ENCODE measurements at regions not wholly inside any gene's neighbourhood (a gene's known extent, or its start where the extent isn't known, plus 50 kb on each side); places are given as distances from the start of the nearest gene placed in this dataset.

DNA sequence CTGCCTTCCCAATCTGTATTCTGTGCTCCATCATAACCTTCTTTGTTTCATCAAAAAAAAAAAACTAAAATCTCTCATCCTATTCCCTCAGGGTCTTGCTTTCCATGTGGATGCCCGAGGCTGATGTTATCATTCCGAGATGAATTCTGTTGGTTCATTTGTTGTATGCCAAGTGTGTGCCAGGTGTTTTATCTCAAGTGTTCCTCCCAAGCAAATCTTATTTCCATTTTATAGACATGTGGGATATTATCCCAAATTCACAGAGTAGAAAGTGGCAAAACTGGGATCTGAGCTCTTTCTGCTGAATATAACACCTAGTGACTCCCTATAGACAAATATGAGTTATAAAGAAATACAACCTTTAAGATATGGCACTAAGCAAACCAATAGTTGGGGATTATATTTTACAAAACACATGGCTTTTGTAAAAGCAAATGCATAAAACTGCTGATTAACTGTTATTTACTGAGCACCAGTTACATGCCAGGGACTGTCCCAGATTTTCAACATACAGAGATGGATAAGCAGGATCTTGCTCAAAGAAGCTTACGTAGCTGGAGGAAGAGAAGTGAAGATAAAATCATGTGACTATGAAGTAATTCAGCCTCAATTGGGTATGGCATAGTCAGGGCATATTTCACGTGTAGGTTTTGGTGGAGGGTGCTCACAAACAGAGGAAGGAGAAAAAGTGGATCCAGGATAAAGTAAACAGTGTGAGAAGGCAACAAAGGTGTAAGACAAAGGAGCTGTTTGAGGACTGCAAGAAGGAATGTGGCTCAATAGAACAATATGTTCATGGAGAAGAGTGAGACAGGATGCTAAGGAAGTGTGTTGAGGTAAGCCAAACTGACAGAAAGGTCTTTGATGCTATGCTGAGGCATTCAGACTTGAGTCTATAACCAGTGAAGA is 143.3 kb upstream of the ADAMTSL1 start:
- no peak for DNase-seq (ENCODE audit: extremely low read depth in 1 of 2, low read depth in 1 of 2)

DNA sequence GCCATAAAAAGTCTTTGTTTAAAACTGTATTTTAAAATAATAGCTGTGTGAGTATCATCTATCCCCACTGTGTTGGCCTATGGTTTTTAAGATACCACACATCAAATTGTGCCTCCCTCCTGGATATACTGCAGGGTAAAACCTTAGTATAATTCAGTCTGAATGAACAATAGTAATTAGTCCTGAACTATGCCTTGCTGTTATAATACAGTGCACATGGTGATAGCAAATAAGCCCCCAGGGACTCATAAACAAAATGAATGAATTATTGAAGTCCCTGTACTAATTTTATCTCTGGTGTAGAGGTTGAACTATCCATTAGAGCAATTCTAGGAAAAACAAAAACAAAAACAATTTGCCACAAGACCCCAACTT is 142.7 kb upstream of the ADAMTSL1 start:
- DNase-seq (ENCODE audit: extremely low read depth in 1 of 2, low read depth in 1 of 2), result no peak

- no peak for DNase-seq (ENCODE audit: extremely low read depth in 1 of 2, low read depth in 1 of 2)
Measured at GRCh38 chr9:18331808-18332209, 142.1 kb upstream of the ADAMTSL1 start.

- DNase-seq (ENCODE audit: extremely low read depth in 1 of 2, low read depth in 1 of 2), result no peak
Measured at GRCh38 chr9:18333157-18333556, 140.8 kb upstream of the ADAMTSL1 start.

- DNase-seq (ENCODE audit: extremely low read depth in 1 of 2, low read depth in 1 of 2), result no peak
Measured at GRCh38 chr9:18335825-18336224, 138.1 kb upstream of the ADAMTSL1 start.

- no peak for DNase-seq (ENCODE audit: extremely low read depth in 1 of 2, low read depth in 1 of 2)
Measured at GRCh38 chr9:18338042-18338441, 135.9 kb upstream of the ADAMTSL1 start.

DNA sequence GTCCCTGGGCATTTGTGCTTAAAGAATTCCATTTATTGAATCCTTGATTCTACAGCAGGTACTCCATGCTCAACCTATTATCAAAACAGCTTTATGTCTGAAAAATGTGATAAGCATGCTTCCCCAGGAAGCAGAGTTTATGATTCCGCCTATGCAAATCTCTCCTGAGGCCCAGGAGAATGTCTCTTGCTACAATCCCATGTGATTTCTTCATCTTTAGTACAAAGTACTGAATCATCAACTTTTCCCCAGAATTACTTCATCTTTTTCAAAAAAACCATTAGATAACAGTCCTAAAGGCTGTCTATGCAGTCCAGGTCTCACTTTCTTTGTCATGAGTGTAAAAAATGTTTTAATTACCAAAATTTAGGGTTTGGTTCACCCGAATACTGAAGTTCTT is 130.2 kb upstream of the ADAMTSL1 start:
- no peak for DNase-seq (ENCODE audit: extremely low read depth in 1 of 2, low read depth in 1 of 2)

DNA sequence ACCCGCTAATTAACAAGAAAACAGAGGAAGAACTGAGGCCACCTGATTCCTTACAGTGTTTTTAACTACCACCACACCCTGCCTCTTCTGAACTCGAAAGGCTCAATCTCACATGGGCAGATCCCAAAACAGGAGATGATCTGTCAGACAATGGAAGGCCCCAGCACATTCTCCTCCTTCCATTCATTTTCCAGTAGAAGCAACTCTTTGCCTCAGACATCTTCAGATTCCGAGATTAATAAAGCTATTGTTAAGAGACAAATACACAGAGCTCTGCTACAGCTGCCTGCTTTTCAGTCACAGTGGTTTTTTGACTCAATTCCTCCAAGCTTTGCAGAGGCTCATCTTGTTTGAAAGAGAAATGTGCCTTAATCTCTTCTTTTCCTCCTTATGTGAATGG is 127.2 kb upstream of the ADAMTSL1 start:
- no peak for DNase-seq (ENCODE audit: extremely low read depth in 1 of 2, low read depth in 1 of 2)

DNA sequence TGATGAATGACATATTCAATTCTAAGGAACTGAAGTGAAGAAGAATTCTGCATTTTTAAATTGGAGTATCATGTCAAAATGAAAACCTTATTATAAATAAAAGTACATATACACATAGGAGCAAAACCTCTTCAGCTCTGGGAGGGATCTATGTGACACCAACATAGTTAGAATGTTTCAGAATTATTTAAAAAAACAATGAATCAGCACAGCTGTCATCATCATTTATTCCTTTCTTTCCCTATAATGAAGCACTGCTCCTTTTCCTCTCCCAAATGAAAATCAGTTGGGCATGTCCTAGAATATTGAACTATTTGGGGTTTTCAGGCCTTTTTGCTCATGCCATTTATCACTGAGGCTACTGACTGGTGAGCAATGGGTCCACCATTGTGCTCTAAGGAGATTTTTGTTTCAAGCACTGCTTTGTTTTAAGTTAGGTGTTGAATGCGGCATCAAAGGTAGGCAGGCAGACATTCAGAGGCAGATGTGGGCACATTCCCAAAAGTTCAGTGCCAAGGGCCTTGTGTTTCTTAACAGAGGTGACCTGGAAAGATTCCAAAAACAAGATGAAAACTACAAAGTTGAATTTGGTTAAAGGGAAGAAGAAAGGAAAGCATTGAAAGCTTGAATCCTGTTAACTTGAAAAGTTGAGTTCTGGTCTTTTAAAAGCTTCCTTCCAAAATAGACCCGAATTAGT is 126.4 kb upstream of the ADAMTSL1 start:
- no peak for DNase-seq (ENCODE audit: extremely low read depth in 1 of 2, low read depth in 1 of 2)

DNA sequence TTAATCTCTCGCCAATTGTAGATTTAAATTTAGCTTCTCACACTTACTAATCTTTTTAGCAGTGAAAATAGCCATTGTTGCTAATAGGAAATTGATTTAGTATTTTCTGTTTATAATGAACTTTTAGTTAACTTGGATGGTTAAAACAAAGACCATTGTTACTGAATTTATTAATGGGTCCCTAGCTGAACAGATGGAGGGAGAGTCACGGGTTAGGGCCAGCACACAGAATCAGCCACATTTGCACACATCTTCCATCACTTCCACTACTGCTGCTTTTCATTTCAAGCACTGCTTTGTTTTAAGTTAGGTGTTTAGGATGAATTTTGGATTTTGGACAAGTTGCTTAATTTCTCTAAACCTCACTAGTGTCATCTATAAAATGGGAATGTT is 125.9 kb upstream of the ADAMTSL1 start:
- DNase-seq (ENCODE audit: extremely low read depth in 1 of 2, low read depth in 1 of 2), result no peak

GRCh38 chr9:18349530-18349929 is 124.4 kb upstream of the ADAMTSL1 start:
- no peak for DNase-seq (ENCODE audit: extremely low read depth in 1 of 2, low read depth in 1 of 2)

DNA sequence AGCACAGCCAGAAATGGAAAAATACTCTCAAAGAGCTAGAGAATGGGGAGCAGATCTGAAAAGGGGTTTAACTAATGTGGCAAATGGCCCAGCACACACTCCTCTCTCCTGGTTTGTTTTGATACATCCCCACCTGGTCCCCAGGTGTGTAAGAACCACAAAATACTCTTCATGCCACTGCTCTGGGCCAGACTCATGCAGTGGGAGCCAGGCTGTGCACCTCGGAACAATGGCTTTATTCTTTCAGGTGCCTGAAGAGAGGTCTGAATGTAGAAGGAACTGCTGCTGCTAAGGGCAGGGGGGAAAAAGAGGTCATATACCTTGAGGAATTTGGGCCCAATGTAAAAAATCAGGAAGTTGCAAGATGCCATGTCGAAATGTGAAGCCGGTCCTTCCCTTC is 123.9 kb upstream of the ADAMTSL1 start:
- no peak for DNase-seq (ENCODE audit: extremely low read depth in 1 of 2, low read depth in 1 of 2)

- DNase-seq (ENCODE audit: extremely low read depth in 1 of 2, low read depth in 1 of 2), result no peak
Measured at GRCh38 chr9:18350995-18351595, 122.9 kb upstream of the ADAMTSL1 start.

GRCh38 chr9:18352711-18353110 is 121.2 kb upstream of the ADAMTSL1 start:
- no peak for DNase-seq (ENCODE audit: extremely low read depth in 1 of 2, low read depth in 1 of 2)

DNA sequence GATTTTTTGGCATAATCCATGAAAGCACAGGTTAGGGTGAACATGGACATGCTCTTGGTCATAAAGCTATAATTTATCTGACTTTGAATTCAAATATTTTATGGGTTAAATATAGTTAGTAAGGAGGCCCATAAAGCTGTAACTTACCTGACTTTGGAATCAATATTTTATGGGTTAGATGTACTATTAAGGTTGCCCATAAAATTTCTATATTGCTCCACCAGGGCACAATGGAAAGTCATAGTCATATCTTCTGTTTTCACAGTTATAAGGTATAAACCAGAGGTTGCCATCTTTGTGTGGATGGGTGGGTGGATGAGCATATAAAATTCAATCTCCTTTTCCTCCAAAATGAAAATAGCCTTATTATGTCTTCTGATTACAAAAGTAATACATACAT is 120.5 kb upstream of the ADAMTSL1 start:
- DNase-seq (ENCODE audit: extremely low read depth in 1 of 2, low read depth in 1 of 2), result no peak

GRCh38 chr9:18357321-18357720 is 116.6 kb upstream of the ADAMTSL1 start:
- no peak for DNase-seq (ENCODE audit: extremely low read depth in 1 of 2, low read depth in 1 of 2)

- DNase-seq (ENCODE audit: extremely low read depth in 1 of 2, low read depth in 1 of 2), result no peak
Measured at GRCh38 chr9:18358325-18358724, 115.6 kb upstream of the ADAMTSL1 start.

GRCh38 chr9:18359335-18359734 is 114.6 kb upstream of the ADAMTSL1 start:
- DNase-seq (ENCODE audit: extremely low read depth in 1 of 2, low read depth in 1 of 2), result no peak

GRCh38 chr9:18360005-18360404 is 113.9 kb upstream of the ADAMTSL1 start:
- DNase-seq (ENCODE audit: extremely low read depth in 1 of 2, low read depth in 1 of 2), result no peak

DNA sequence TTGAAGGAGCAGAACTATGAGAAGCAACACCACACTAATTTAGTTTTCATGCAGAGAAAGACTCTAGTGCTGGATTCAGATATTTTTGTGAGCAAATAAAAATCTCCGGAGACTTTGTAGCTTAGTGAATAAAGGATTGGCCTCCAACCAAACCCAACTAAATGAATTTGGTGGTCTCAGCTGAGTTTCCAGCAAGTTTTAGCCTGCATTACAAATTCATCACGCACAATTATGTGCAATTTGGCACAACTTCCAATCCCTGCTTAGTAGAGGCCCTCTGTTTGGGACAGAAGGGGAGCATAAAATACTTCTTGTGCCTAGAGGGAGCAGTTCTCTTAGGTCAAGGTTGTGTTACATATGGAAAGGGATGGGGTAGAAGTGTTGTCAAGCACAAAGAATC is 112.3 kb upstream of the ADAMTSL1 start:
- no peak for DNase-seq (ENCODE audit: extremely low read depth in 1 of 2, low read depth in 1 of 2)

GRCh38 chr9:18362166-18362565 is 111.8 kb upstream of the ADAMTSL1 start:
- DNase-seq (ENCODE audit: extremely low read depth in 1 of 2, low read depth in 1 of 2), result no peak
